ENCODE measurements at regions not wholly inside any gene's neighbourhood (a gene's known extent, or its start where the extent isn't known, plus 50 kb on each side); places are given as distances from the start of the nearest gene placed in this dataset.
"Not testable (repeated sequence)": the region's sequence is repeated elsewhere in the genome, so short reads cannot be mapped to it uniquely, and the experiment has no call there.

- no peak for DNase-seq
Observed at GRCh38 chr2:150697596-150697995, 210.1 kb upstream of the RND3 start.

GRCh38 chr2:150695451-150696135 is 208.1 kb upstream of the RND3 start:
- DNase-seq, result no peak

- DNase-seq, result no peak
Observed at GRCh38 chr2:150693556-150693955, 206.1 kb upstream of the RND3 start.

GRCh38 chr2:150690870-150691269 is 203.4 kb upstream of the RND3 start:
- DNase-seq, result no peak

GRCh38 chr2:150690261-150690660 is 202.8 kb upstream of the RND3 start:
- no peak for DNase-seq

- no peak for DNase-seq
Observed at GRCh38 chr2:150689590-150689989, 202.1 kb upstream of the RND3 start.

- DNase-seq, result no peak
Observed at GRCh38 chr2:150688016-150688415, 200.5 kb upstream of the RND3 start.

GRCh38 chr2:150686391-150686790 is 198.9 kb upstream of the RND3 start:
- DNase-seq, result no peak

GRCh38 chr2:150681120-150681804 is 193.8 kb upstream of the RND3 start:
- DNase-seq, result no peak

GRCh38 chr2:150679456-150680120 is 192.1 kb upstream of the RND3 start:
- DNase-seq, result no peak

GRCh38 chr2:150677551-150677950 is 190.1 kb upstream of the RND3 start:
- DNase-seq, result no peak

- DNase-seq, result no peak
Observed at GRCh38 chr2:150676747-150677383, 189.4 kb upstream of the RND3 start.

- DNase-seq, result no peak
Observed at GRCh38 chr2:150675807-150676206, 188.3 kb upstream of the RND3 start.

GRCh38 chr2:150674283-150674682 is 186.8 kb upstream of the RND3 start:
- DNase-seq, result no peak

GRCh38 chr2:150672311-150672710 is 184.8 kb upstream of the RND3 start:
- DNase-seq, result no peak

- DNase-seq, result no peak
Observed at GRCh38 chr2:150669492-150669891, 182.0 kb upstream of the RND3 start.

- not testable (repeated sequence) for DNase-seq
Observed at GRCh38 chr2:150667039-150667438, 179.6 kb upstream of the RND3 start.

GRCh38 chr2:150663143-150663542 is 175.7 kb upstream of the RND3 start:
- no peak for DNase-seq

- no peak for DNase-seq
Observed at GRCh38 chr2:150656002-150656401, 168.5 kb upstream of the RND3 start.

- DNase-seq, result no peak
Observed at GRCh38 chr2:150653351-150653750, 165.9 kb upstream of the RND3 start.

- no peak for DNase-seq
Observed at GRCh38 chr2:150647943-150648342, 160.5 kb upstream of the RND3 start.

GRCh38 chr2:150646746-150647145 is 159.3 kb upstream of the RND3 start:
- no peak for DNase-seq

- DNase-seq, result no peak
Observed at GRCh38 chr2:150644298-150645067, 157.0 kb upstream of the RND3 start.

All from NCI-H524 treated with DMSO at 0.1 percent for 48 hours (cell line).